ENCODE measurements at regions not wholly inside any gene's neighbourhood (a gene's known extent, or its start where the extent isn't known, plus 50 kb on each side); places are given as distances from the start of the nearest gene placed in this dataset.

DNA sequence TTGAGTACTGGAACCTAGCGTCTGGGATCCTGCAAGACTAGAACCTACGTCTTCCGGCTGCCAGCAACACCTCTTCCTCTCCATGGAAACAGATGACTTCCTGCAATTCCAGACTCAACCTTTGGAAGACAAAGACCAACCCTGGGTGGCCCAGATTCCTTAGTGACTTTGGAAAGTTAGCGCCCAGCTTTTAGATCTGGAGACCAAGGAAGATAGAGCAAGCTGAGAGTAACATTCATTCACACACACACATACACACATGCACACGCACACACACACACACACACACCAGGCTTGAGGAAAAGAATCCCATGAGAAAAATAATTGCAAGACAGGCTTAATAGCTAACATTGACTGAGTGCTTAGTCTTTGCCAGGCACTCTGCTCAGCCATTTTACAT, 788.9 kb downstream of the UQCRFS1 start:
- TF ChIP-seq HDGF (IDR thresholded peaks at IDR 0.05; ENCODE audit: borderline replicate concordance) (no peak), L3MBTL2 (conservative IDR thresholded peaks at IDR 0.05) (no peak), FOXA1 (IDR thresholded peaks at IDR 0.05) (no peak), FOXK2 (IDR thresholded peaks at IDR 0.05) (no peak), NFRKB (IDR thresholded peaks at IDR 0.05) (no peak)
